NOMO-1 treated with dmso at 0.1 percent for 144 hours (cell line): ENCODE measurements at regions not wholly inside any gene's neighbourhood (a gene's known extent, or its start where the extent isn't known, plus 50 kb on each side); places are given as distances from the start of the nearest gene placed in this dataset.
"Not testable (repeated sequence)": the region's sequence is repeated elsewhere in the genome, so short reads cannot be mapped to it uniquely, and the experiment has no call there.

Experiments used
- DNase-seq: peaks from one replicate; lab custom pipeline; 2025; ENCODE audit not compliant: unreplicated experiment; lab: John Stamatoyannopoulos, UW

- DNase-seq = no peak
Measured at GRCh38 chrX:124234348-124234747, 98.1 kb upstream of the TEX13D start.

DNA sequence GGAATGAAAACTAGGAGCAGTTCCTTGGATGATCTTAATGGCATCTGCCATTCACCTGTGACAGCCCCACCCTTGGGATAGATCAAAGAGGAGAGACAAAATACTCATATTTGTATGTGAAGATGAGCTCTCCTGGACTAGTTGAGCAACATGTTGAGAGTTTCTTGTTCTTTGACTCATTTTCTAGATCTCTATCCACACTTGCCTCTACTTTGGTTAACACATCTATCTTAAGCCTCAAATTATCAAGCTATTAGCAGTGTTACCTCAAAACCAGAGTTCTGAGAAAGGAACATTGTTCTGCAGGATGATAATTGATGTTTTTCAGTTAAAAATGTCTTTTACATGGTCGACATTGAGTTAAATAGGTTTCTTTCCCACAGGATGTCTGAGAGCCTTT is 94.2 kb upstream of the TEX13D start:
- no peak for DNase-seq

- DNase-seq = no peak
Measured at GRCh38 chrX:124239324-124239723, 93.1 kb upstream of the TEX13D start.

GRCh38 chrX:124239911-124240310 is 92.5 kb upstream of the TEX13D start:
- DNase-seq = no peak

DNA sequence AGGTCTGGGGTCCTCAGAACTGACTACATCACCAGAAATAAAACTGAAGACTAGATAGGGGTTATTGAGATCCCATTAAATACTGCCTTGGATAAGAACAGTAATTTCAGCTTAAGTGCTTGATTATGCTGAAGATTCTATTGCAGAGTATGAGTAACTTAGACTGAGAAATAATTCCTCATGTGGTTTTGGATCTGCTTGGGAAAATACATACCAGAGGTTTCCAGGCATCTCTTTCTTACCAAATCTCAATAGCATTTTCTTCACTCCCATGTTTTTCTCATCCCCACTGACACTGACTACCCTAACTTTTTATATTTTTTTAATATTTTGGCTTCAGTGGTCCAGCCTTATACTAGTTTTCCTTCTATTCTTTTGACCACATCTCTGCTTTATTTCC is 92.0 kb upstream of the TEX13D start:
- DNase-seq = no peak

- no peak for DNase-seq
Measured at GRCh38 chrX:124242131-124242530, 90.3 kb upstream of the TEX13D start.

DNA sequence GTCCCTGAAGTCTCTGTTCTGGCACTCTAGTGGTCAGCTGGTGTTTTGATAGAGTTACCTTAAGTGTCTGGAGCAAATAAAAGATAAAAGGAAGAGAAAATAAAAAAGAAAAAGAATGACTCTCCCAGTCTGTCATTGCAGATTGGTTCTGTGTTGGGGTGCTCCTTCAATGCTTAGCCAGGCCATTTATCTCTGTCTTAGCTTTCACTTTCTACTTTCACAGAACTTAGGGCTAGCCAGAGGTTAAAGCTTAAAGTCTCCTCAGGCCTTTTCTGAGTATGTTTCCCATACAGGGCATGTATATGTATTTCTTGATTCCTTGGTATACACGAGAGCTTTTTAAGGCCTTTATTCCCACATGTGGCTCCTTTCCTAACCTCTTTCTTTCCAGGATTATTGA is 83.1 kb upstream of the TEX13D start:
- DNase-seq = no peak

- DNase-seq = no peak
Measured at GRCh38 chrX:124250835-124251437, 81.5 kb upstream of the TEX13D start.

DNA sequence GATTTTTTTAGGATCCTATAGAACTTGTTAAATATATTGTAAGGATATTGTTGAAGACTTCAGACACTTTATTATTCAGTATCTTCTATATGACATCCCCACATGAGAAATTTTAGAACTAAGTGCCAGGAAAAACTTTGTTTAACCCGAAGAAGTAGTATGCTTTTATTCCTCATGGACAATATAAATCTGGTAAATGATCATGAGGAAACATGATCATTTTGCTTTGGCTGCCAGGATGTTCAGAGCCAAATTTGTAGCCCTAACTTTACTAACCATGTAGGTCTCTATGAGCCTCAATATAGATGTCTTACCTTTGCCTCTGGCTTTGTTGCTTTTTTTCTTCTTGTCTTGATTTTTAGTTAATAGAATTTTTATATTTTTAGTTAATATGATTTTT is 77.8 kb upstream of the TEX13D start:
- no peak for DNase-seq

- DNase-seq = no peak
Measured at GRCh38 chrX:124256216-124256615, 76.2 kb upstream of the TEX13D start.

DNA sequence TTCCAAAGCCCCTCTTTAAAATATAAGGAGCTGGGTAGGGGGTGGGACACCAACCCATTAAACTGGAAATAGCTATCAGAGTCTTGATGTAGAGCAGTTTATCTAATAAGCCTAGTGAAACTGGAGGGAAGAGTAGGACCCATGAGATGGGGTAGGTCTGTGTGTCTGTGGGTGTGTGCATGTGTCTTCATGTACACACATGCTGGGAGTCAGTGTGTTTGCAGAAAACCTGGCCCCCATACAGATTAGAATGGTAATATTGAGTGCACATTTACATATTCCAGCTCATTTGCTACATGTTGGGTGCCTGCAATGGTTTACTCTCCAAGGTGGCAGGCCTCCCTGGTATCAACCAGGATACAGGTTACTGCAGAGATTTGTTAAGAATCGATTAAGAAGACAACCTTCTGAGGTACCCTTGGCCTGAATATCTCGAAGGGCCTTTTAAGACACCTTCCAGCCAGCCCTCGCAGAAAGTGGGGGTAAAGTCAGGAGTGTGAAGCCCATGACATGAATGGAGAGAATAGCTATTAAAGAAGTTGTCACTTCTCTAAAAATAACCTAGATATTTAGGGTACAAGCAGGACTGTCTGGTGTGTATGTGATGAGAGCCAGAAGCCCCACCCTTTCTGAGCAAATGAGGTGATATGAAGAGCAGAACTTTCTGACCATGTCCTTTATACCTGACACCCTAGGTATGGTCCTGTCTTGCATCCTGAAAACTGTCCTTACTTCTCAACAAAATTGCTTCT is 75.7 kb upstream of the TEX13D start:
- no peak for DNase-seq

DNA sequence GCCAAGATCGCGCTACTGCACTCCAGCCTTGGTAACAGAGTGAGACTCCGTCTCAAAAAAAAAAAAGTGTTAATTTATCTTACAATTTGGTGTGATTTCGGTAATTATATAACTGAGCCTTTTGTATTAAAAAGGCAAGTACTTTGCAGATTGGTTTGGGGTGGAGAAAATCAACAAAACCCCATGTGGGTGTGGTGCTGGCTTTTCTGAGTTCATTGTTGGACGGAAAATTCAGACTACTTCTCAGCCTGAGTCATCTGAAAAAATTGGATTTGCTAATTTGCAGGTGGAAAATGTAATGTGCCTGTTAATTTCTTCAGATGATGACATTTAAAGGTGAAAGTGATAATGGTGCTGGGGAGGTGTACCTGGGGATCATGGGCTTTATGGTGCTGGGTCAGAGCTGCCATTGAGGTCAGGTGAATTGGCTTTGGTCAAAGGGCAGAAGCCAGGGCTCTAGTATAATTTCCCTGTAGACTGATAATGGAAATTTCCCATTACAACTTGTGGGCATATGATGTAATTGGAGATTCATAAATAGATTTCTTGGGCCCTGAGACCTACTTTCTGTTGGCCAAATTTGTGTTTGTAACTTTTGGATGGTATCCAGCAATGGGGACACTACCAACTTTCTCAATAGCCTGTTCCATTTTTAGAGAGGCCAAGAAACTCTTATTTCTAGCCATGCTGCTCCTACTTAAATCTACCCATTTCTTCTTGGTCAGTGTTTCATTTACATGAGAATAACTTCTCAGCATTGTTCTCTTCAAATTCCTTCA is 74.3 kb upstream of the TEX13D start:
- no peak for DNase-seq

DNA sequence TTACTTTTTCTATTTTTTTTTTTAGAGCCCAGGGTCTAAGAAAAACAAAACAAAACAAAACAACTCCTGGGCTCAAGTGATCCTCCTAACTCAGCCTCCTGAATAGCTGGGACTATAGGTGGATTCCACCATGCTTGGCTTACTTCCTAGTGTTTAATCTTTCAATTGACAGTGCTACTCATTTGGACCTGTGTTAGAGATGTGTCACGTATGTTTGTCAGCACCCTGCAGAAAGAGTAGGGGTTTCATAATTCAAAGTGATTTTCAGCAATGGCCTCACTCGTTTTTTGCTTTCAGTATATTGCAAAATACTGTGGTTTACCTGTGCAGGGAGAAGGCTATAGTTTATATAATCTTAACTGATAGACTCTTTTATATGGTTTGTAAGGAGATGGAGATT is 71.6 kb upstream of the TEX13D start:
- no peak for DNase-seq

- DNase-seq = no peak
Measured at GRCh38 chrX:124263743-124264142, 68.7 kb upstream of the TEX13D start.

- DNase-seq = no peak
Measured at GRCh38 chrX:124268099-124268498, 64.4 kb upstream of the TEX13D start.

GRCh38 chrX:124269881-124270280 is 62.6 kb upstream of the TEX13D start:
- no peak for DNase-seq

DNA sequence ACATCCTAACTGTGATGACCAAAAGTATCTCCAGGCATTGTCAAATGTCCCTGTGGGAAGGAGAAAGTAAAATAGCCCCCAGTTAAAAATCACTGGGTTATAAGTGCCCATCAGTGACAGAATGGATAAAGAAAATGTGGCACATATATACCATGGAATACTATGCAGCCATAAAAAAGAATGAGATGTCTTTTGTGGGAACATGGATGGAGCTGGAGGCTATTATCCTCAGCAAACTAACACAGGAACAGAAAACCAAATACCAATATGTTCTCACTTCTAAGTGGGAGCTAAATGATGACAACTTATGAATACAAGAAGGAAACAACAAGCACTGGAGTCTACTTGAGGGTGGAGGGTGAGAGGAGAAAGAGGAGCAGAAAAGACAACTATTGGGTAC is 60.9 kb upstream of the TEX13D start:
- DNase-seq = not testable (repeated sequence)

GRCh38 chrX:124272370-124272982 is 60.0 kb upstream of the TEX13D start:
- DNase-seq = no peak

GRCh38 chrX:124274438-124275181 is 57.9 kb upstream of the TEX13D start:
- DNase-seq = no peak

DNA sequence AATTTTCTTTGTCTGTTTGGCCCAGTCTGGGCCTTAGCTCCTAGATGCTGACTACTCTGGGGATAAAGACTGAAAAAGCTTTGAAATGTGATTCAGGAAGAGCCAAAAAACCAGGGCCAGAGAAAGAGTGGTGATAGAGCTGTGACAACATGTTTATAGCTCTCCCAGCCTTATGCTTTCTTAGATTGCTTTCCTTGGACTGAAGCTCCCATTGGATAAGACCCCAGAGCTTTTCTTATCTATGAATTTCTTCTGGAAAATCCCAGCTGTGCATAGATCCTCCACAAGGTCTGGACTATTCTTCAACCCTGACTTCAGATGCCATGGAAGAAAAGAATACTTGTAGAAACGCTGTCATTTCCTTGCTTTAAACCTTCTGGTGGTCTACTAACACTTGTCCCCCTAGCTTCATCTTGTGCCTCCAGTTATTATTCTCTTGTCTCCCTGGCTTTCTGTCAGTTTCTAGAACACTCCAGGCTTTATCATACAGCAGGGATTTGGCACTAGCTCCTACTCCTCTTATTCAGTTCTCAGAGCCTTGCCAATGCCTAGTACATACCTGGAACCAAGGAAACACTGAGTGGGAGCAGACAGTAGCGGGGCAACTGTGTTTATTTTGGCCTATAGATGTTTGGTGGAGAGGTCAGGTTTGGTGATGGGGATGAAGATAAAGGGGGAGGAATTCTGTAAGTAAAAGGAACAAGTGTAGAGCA is 57.1 kb upstream of the TEX13D start:
- DNase-seq = no peak
